ENCODE measurements at regions not wholly inside any gene's neighbourhood (a gene's known extent, or its start where the extent isn't known, plus 50 kb on each side); places are given as distances from the start of the nearest gene placed in this dataset.

GRCh38 chr18:64233851-64234250 lies 85.0 kb upstream of the LINC00305 start:
- no peak for TF ChIP-seq CTCF (IDR thresholded peaks at IDR 0.05)
- no peak for TF ChIP-seq ZFX (IDR thresholded peaks at IDR 0.05; ENCODE audit: borderline replicate concordance)

All from 22Rv1 (cell line).